RWPE2 (cell line): ENCODE measurements at regions not wholly inside any gene's neighbourhood (a gene's known extent, or its start where the extent isn't known, plus 50 kb on each side); places are given as distances from the start of the nearest gene placed in this dataset.

Experiments
- ATAC-seq: fragments of 200-7000 bp; cut with Tn5 transposase; 3 replicates; pipeline ENCODE4 v1.9.1; 2021; ENCODE audit warnings: low read depth
- DNase-seq: peaks from one replicate; pipeline ENCODE4 v3.0.0-alpha.2; 2020; ENCODE audit warnings: low spot score
- H3K27ac ChIP-seq: fragments of 450-650 bp; 2 replicates; pipeline ENCODE4 v1.5.1; 2017; ENCODE audit warnings: mild to moderate bottlenecking; ENCODE audit not compliant: poor library complexity, severe bottlenecking
- H3K27me3 ChIP-seq: fragments of 250-450 bp; sonication (Bioruptor Pico); 2 replicates; pipeline ENCODE4 v1.5.1; 2021; ENCODE audit warnings: mild to moderate bottlenecking, moderate library complexity; ENCODE audit not compliant: insufficient read depth, poor library complexity, severe bottlenecking
- H3K36me3 ChIP-seq: fragments of 250-450 bp; sonication (Bioruptor Pico); 2 replicates; pipeline ENCODE4 v1.5.1; 2020; ENCODE audit warnings: low read depth, mild to moderate bottlenecking, moderate library complexity
- H3K4me1 ChIP-seq: fragments of 250-450 bp; sonication (Bioruptor Pico); 2 replicates; pipeline ENCODE4 v1.5.1; 2021; ENCODE audit warnings: mild to moderate bottlenecking, moderate library complexity; ENCODE audit not compliant: insufficient read depth, poor library complexity, severe bottlenecking
- H3K4me3 ChIP-seq: fragments of 250-450 bp; sonication (Bioruptor Pico); 2 replicates; pipeline ENCODE4 v1.5.1; 2021; ENCODE audit warnings: mild to moderate bottlenecking, moderate library complexity; ENCODE audit not compliant: severe bottlenecking
- H3K9me3 ChIP-seq: fragments of 250-450 bp; sonication (Bioruptor Pico); 2 replicates; pipeline ENCODE4 v1.5.1; 2021; ENCODE audit warnings: mild to moderate bottlenecking, moderate library complexity; ENCODE audit not compliant: severe bottlenecking
- CTCF ChIP-seq: fragments of 450-650 bp; IDR thresholded peaks from one replicate; pipeline ENCODE4 v1.5.1; 2017; ENCODE audit warnings: mild to moderate bottlenecking, moderate library complexity; ENCODE audit not compliant: poor library complexity, severe bottlenecking

DNA sequence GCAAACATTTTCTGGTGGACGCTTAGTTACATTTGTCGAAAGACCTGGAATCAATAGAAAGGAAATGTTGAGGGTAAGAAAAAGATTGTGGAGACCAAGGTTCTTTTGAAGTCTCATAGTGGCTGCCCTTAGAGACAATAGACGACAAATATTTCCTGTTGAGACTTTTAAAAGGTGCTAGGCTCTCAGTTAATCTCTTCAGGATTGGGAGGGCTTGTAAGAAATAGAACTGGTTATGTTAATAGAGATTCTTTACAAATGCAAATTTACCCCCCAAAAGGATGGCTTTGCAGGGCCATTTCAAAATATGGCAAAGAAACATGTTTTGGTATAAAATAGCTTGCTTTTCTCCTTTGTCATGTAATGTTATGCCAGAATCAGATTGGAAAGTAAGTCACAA lies 428.2 kb upstream of the CTNND2 start:
- no peak for ATAC-seq

GRCh38 chr5:12330993-12331588 lies 426.8 kb upstream of the CTNND2 start:
- Histone ChIP-seq H3K9me3 (no peaks in the 10 kb centered on the region), H3K27me3 (no peaks in the 10 kb centered on the region), H3K36me3 (no peaks in the 10 kb centered on the region), H3K4me1 (no peaks in the 10 kb centered on the region), H3K4me3 (no peak overlapping the region), H3K27ac (no peak overlapping the region)
- DNase-seq (no peak), ATAC-seq (no peak)
- no peak for TF ChIP-seq CTCF

More for the DNA sequence above, 428.2 kb upstream of the CTNND2 start:
- no peaks in the 10 kb centered on the region for H3K4me1 ChIP-seq
- no peaks in the 10 kb centered on the region for H3K27me3 ChIP-seq
- H3K4me3 ChIP-seq: no peak overlapping the region
- H3K27ac ChIP-seq: no peak overlapping the region
- no peak for TF ChIP-seq CTCF
- H3K9me3 ChIP-seq: no peaks in the 10 kb centered on the region
- no peaks in the 10 kb centered on the region for H3K36me3 ChIP-seq
- DNase-seq: no peak

- H3K9me3 ChIP-seq: no peaks in the 10 kb centered on the region
- no peak for TF ChIP-seq CTCF
- H3K36me3 ChIP-seq: no peaks in the 10 kb centered on the region
- no peaks in the 10 kb centered on the region for H3K4me1 ChIP-seq
- no peaks in the 10 kb centered on the region for H3K27me3 ChIP-seq
- ATAC-seq: no peak
- H3K27ac ChIP-seq: no peak overlapping the region
- no peak overlapping the region for H3K4me3 ChIP-seq
- no peak for DNase-seq
Observed at GRCh38 chr5:12330381-12330780, 426.1 kb upstream of the CTNND2 start.

GRCh38 chr5:12323637-12324229 lies 419.5 kb upstream of the CTNND2 start:
- H3K9me3 ChIP-seq: no peaks in the 10 kb centered on the region
- H3K27me3 ChIP-seq: no peaks in the 10 kb centered on the region
- DNase-seq (no peak), ATAC-seq (no peak)
- no peak overlapping the region for H3K4me3 ChIP-seq
- no peaks in the 10 kb centered on the region for H3K4me1 ChIP-seq
- H3K27ac ChIP-seq: no peak overlapping the region
- no peak for TF ChIP-seq CTCF
- H3K36me3 ChIP-seq: no peaks in the 10 kb centered on the region

- Histone ChIP-seq H3K27me3 (no peaks in the 10 kb centered on the region), H3K27ac (no peak overlapping the region), H3K36me3 (no peaks in the 10 kb centered on the region), H3K4me1 (peaks cover 2% of the 10 kb centered on the region), H3K9me3 (no peaks in the 10 kb centered on the region), H3K4me3 (no peak overlapping the region)
- TF ChIP-seq CTCF: no peak
- no peak for ATAC-seq
- DNase-seq: no peak
Observed at GRCh38 chr5:12322042-12322441, 417.8 kb upstream of the CTNND2 start.
